Stimulated activated CD4-positive, alpha-beta T cell treated with anti-CD3 and anti-CD28 coated beads, Interleukin-2, amount 100 ng/mL, for 48 hours (primary cell): ENCODE measurements at regions not wholly inside any gene's neighbourhood (a gene's known extent, or its start where the extent isn't known, plus 50 kb on each side); places are given as distances from the start of the nearest gene placed in this dataset.

ENCODE experiments used
- DNase-seq, 2 donors: peaks; one replicate each; pipeline ENCODE4 v3.0.0-alpha.2; 2020

DNA sequence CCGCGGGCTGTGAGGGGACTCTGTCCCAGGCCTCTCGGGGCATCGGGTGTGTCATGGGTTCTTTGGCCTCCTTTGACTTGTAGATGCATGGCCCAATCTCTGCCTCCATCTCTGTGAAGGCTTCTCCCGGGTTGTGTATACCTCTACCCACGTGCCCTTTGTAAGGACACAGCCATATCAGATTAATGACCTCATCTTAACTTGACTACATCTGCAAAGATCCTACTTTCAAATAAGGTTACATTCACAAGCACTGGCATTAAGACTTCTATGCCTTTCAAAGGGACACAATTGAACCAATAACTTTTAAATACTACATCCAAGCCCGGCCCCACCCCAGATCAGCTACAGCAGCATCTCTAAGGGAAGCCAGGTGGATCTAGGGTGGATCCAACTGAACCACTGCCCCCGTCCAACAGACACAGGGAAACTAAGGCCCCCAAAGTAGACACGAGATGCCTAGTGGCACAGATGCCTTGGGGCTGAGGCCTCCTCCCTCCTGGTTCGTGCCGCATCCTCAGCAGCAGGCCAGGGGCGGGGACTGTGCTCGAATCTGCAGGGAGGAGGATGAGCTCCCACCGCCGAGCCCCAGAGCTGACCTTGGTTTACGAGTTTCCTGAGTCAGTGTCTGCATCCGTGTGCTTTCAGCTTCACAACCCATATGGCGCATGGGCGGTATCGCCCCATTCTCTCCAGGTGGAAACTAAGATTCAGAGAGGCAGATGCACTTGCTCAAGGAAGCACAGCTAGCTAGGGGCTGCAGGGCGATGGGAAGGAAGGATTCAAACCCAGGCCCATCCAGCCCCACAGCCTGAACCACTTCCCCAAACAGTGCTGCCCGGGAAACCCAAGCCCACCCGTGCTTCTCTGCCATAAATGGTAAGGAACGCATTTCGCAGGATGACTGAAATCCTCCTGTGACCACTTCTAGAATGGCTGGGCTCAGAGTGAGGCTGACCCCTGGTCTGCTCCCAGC is 353.3 kb downstream of the C16orf95 start:
- no peak for DNase-seq

DNA sequence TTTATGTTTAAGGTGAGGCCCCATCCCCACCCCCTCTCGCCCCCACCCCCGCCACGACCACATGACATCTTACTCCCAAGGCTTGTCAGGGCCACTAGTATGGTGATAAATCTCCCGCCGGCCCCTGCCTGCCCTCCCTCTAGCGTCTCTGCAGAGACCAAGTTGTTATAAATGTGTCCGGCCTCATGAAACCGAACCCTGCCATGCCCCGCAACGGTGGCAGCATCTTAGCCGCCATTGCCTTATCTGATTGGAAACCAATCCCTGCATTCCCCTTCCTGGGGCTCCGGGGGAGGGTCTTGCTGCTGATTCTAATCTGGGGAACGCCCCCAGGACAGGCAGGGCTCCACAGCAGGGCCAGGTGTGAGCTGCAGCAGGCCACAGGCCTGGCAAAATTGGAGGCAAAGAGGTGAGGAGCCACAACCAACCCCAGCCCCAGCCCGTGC is 352.4 kb downstream of the C16orf95 start:
- DNase-seq: no peak

GRCh38 chr16:86965331-86965730 is 351.9 kb downstream of the C16orf95 start:
- no peak for DNase-seq

GRCh38 chr16:86965840-86966550 is 351.2 kb downstream of the C16orf95 start:
- DNase-seq: no peak

GRCh38 chr16:86966777-86967176 is 350.4 kb downstream of the C16orf95 start:
- no peak for DNase-seq

- no peak for DNase-seq
Measured at GRCh38 chr16:86968866-86969265, 348.3 kb downstream of the C16orf95 start.

- no peak for DNase-seq
Measured at GRCh38 chr16:86969716-86970115, 347.5 kb downstream of the C16orf95 start.

GRCh38 chr16:86970279-86970678 is 346.9 kb downstream of the C16orf95 start:
- DNase-seq: no peak

- no peak for DNase-seq
Measured at GRCh38 chr16:86970726-86971125, 346.5 kb downstream of the C16orf95 start.

- DNase-seq: no peak
Measured at GRCh38 chr16:86971251-86971650, 345.9 kb downstream of the C16orf95 start.

DNA sequence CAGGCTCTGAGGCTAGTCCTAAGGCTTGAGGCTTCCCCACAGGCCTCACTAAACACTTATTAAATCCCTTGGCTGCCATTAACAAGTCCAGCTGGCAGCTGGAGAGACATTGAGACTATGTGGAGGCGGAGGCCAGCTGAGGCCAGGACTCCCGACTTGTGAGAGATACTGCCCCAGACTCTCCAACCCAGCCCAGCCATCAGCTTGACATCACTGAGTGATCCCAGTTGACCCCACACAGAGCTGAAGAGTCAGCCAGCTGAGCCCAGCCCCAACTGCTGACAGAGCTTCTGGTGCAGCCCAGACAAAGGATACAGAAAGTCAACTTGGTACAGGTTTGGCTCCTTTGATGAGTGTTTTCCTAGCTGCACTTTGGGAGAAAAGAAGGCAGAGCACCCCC is 343.1 kb downstream of the C16orf95 start:
- DNase-seq: no peak

DNA sequence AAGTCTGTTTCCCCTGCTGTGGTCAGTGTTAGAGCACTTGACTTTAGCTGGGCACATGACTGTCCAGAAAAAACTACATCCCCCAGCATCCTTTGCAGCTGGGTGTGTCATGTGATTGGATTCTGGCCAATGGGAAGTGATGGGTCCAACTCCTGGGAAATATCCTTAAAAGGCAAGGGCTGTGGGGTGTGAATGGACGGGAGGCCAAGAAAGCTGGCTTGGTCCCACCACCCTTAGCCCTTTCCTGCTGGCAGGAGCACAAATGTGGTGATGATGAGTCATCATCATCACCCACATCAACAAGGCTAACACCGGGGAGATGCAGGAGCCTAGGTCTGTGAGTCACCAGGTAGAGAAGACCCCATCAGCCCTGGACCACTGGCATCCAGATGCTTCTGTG is 341.7 kb downstream of the C16orf95 start:
- no peak for DNase-seq

GRCh38 chr16:86977076-86977676 is 340.0 kb downstream of the C16orf95 start:
- no peak for DNase-seq

DNA sequence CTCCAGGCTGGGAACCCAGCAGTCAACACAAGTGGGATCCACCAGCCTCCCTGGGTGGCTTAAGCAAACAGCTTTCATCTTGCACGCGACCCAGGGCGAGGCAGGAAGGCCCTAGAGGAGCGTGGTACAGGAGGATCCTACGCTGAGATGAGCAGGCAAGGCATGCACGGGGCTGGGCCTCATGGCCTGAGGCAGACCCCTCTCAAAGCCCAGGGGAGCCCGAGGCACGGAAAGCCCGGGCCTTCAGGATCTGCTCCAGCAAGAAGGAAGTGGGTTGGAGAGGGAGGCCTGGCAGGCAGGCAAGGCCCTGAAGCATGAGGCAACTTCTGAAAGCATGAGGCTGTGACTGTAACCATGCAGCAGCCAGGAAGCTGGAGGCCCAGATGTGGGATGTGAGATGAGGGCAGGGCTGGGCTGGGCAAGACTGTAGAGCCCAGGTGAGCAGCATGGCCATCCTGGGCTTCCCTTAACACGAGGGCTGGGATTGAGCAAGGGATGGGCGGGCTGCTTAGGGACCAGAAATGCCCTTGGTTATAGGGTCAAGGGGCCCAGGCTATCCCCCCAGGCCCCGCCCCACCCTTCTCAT is 338.7 kb downstream of the C16orf95 start:
- DNase-seq: no peak

DNA sequence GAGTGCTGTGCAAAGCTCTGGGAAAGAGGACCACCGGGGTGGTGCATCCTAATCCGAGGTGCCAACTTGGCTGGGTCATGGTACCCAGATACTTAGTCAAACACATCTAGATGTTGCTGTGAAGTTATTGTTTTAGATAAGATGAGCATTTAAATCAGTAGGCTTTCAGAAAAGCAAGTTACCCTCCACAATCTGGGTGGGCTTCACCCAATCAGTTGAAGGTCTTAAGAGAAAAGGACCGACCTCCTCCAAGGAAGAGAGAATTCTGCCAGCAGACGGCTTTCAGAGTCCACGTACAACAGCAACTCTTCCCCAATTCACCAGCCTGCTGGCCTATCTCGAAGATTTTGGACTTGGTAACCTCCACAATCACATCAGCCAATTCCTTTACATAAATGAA is 338.1 kb downstream of the C16orf95 start:
- DNase-seq: no peak

DNA sequence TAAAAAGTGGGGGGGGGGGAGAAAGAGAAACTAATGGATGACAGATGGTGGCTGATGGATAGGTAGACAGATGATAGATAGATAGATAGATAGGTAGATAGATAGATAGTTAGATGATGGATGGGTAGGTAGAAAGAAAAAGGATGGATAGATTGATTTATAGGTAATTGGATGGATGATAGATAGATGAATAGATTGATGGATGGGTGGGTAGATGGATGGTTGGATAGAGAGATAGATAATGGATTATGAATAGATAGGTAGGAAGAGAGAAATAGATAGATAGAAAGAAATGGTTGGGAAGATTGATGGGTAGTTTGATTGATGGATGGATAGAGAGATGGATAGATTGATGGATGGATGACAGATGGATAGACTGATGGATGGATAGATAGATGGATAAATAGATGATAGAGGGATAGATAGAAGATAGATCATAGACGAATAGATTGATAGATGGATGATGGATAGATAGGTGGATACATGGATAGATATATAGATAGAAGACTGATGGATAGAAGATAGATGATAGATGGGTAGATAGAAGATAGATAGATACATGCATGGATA is 337.1 kb downstream of the C16orf95 start:
- DNase-seq: no peak

GRCh38 chr16:86980644-86981043 is 336.5 kb downstream of the C16orf95 start:
- no peak for DNase-seq

DNA sequence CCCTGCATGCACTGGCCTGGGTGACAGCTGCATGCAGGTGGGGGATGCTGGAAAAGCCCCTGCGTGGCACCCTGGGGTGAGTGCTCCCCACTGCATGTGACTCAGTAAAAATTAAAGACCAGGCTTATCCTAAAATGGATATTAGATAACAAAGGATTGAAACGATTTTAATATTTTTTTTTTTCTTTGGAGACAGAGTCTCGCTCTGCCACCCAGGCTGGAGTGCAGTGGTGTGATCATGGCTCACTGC is 334.9 kb downstream of the C16orf95 start:
- DNase-seq: no peak

DNA sequence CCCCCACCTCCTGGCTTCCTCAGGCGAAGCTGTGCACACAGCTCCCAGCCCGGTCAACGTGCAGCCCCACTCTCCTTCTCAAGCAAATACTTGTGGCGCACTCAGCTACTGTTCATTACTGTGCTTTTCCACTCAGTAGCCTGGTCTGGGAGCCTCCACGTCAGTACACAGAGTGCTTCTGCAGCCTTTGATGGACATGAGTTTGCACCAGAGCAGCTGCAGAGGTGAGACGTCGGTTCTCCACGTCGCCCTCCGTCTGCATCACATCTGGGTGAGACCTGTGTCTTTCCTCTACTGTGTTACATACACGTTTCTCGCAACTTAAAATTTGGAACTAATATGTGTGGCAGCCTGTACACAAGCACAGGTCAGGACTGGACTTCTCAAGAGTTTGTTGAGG is 334.3 kb downstream of the C16orf95 start:
- no peak for DNase-seq

GRCh38 chr16:86983621-86984020 is 333.6 kb downstream of the C16orf95 start:
- DNase-seq: no peak

DNA sequence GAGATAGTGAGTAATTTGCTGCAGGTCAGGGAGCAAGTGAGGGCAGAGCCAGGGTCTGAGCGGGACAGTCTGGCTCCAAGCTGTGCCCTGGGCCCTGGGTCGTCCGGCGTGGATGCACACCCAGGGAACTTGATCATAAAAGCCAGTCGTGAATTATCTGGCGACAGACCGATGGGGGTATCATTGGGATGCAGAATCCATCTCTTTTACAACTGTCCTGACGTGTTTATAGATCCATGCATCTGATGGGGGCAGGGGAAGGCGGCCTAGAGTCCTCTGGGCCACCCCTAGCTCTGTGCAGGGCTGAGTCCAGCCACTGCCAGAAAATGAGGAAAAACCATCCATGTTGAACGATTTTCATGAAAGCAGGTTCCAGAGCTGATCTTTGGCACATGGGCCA is 332.8 kb downstream of the C16orf95 start:
- no peak for DNase-seq

DNA sequence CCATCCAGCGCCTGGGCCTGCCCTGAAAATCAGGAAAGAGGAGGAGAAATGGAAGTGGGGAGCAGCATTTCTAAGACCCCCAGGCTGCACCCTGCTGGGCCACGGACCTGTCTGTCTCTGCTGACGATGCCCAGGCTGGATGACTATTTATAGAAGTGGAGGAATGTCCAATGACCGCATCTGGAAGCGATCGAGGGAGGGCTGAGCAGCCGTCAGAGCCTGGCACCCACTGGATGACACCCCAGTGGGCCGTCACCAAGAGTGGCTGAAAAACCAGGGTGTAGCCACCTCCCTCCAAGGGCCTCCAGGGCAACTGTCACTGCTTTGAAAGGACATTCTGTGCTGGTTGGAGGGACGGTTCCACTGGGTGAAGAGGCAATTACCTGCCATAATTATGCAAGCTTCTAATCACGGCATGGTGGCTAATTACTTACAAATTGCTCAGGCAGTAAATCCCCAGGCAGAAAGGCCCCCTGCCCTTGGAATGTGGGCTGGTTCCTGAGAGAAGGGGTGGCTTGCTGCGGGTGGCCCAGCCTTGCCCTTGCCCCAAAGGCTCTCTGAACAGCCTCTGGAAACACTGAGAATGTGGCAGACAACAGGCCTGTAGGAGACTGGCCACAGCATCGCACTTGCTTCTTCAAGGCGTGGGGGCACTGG is 332.1 kb downstream of the C16orf95 start:
- DNase-seq: no peak

GRCh38 chr16:86985648-86986015 is 331.6 kb downstream of the C16orf95 start:
- DNase-seq: no peak
